DMS53 treated with DMSO at 0.1 percent for 48 hours (cell line): ENCODE measurements at regions not wholly inside any gene's neighbourhood (a gene's known extent, or its start where the extent isn't known, plus 50 kb on each side); places are given as distances from the start of the nearest gene placed in this dataset.
A peak's percentile ranks its signal among the peaks of the same experiment; 100 is the strongest.

ENCODE experiments used
- DNase-seq: peaks from one replicate; lab custom pipeline; 2025; ENCODE audit not compliant: unreplicated experiment; lab: John Stamatoyannopoulos, UW

- DNase-seq = no peak
Measured at GRCh38 chr2:234285541-234285940, 211.3 kb downstream of the ARL4C start.

DNA sequence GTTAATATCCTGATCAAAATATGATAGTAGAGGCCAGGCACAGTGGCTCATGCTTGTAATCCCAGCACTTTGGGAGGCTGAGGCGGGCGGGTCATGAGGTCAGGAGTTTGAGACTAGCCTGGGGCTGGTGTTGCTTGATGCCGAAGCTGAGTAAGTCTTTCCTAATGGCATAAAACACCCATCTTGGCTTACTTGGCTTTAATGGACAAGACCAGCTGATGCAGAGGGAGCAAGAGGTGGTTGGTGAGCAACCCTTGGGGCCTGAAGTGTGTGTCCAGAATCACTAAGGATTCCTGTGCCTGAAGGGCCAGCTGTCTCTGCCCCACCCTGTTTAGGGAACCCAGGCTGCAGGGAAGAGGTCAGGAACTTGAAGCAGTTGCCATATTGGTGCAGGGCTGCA, 217.2 kb downstream of the ARL4C start:
- DNase-seq = no peak

GRCh38 chr2:234278556-234279255, 218.2 kb downstream of the ARL4C start:
- no peak for DNase-seq

- DNase-seq = no peak
Measured at GRCh38 chr2:234275515-234275914, 221.4 kb downstream of the ARL4C start.

DNA sequence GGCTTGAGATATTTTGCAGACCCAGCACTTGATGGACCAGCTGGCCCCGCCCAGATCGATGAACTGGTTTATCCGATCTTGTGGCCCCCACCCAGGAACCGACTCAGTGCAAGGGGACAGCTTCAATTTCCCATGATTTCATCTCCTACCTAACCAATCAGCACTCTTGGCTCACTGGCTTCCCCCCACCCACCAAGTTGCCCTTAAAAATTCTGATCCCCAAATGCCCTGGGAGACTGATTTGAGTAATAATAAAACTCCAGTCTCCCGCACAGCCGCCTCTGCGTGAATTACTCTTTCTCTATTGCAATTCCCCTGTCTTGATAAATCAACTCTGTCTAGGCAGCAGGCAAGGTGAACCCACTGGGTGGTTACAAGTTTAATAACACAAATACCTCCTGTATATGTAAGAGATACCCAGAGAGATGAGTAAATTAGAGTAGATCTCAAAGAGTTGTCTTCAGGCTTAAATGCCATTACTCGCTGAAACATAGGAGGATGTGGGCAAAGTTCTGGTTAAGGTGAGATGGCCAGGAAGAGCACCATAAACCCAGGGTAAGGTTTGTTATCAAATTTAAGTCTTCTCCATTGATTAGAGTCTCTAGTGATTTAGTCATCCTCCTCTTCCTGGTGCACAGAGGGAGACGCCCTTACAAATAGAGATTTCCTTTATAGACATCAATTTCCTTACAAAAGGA, 222.8 kb downstream of the ARL4C start:
- no peak for DNase-seq

- no peak for DNase-seq
Measured at GRCh38 chr2:234272069-234272850, 221.8 kb downstream of the SPP2 start.

GRCh38 chr2:234271338-234271737, 220.8 kb downstream of the SPP2 start:
- DNase-seq = no peak

DNA sequence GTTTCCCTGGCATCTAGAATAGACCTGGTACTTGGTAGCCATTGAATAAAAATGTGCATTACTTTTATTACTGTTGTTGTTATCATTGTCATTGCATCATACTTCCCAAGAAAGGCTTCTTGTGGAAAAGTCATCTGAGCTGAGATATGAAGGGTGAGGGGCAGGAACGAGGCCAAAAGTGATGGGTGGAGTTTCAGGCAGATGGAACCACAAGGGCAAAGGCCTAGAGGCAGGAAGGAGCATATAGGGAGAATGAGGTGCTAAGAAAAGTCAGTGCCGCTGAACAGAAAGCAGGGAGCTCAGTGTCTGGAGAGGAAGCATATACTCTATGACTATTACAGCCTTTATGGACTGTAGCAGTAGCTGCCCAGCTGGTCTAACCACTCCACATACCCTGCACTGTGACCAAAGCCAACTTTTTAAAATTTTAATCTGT, 219.3 kb downstream of the SPP2 start:
- DNase-seq = no peak

GRCh38 chr2:234267534-234267933, 217.0 kb downstream of the SPP2 start:
- DNase-seq = no peak

- DNase-seq = no peak
Measured at GRCh38 chr2:234266952-234267351, 216.4 kb downstream of the SPP2 start.

- DNase-seq = no peak
Measured at GRCh38 chr2:234265206-234265605, 214.7 kb downstream of the SPP2 start.

GRCh38 chr2:234261736-234262135, 211.2 kb downstream of the SPP2 start:
- no peak for DNase-seq

DNA sequence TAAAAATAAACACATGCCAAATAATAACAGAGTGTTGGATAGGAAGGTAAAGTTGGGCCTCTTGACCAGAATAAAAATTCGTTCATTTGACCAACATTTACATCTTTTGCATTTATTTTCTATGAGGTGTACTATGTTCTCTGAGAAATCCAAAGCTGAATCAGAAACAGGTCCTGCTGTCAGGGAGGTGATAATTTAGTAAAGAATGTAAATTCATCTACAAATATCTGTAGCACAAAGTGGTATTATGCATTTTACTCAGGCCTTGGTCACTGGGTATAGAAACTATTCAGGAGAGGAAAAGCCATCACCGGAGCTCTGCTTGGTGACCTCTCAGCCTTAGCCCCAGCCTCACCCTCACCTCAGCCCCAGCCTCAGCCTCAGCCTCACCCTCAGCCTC, 208.9 kb downstream of the SPP2 start:
- DNase-seq = no peak

DNA sequence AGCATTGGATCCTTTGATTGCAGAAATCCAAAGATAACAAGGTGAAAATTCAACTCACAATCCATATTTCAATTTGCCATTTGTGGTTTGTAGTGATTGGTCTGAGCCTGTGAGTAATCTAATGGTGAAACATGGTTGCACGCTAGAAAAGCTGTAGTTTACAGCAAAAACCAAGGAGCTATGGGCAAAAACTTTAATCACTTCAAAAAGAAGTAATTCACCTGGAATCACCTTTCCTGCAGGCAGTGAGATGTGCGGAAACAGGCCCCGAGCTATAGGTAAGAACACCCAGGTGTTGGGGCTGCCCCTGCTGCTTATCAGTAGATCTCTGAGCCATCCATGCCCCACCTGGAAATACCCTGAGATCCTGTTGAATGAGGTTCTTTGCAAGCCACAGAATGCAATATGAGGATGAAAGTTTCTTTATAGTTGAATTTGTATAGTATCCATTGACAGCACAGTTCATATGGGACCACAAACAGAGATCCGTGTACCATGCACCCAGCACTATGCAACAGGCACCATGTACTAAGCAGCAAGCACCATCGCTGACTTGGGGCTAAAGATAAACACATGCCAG, 208.2 kb downstream of the SPP2 start:
- DNase-seq = no peak

GRCh38 chr2:234257859-234258561, 207.5 kb downstream of the SPP2 start:
- peak; percentile 60 for DNase-seq

- no peak for DNase-seq
Measured at GRCh38 chr2:234256516-234256915, 206.0 kb downstream of the SPP2 start.

DNA sequence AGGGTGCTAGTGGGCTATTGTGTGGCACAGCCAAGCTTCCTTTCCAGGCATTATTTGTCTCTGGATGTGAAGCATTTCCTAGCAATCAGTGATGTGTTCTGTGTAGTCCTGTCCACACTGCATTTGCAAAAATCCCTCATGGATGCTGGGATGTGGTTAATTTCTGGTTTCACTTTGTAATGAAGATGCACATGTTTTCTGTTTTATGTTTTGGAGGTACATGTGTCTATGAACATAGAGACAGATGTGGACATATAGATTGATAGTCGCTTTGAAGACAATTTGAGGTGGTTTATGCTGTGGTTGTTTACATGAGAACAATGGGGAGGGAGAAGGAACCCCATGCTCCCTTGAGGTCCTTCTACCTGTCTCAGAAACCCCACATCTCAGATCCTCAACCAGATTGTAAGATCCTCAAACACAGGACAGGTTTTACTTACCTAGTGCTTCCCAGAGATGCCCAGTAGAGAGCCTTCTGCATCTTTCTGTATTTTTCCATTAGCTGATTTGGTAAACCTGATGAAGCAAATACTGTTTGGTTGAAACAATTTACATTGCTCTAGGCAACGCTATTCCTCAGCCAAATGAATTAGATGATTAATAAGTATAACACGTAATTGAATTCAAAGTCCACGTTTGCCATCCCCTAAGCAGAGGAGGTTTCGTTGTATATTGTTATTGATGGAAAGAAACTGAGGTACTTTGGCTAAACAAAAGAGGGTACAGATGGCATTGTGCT, 204.4 kb downstream of the SPP2 start:
- no peak for DNase-seq

GRCh38 chr2:234252772-234253171, 202.3 kb downstream of the SPP2 start:
- no peak for DNase-seq

GRCh38 chr2:234251326-234252271, 201.1 kb downstream of the SPP2 start:
- no peak for DNase-seq
